SU-DHL-6 (cell line): ENCODE measurements at regions not wholly inside any gene's neighbourhood (a gene's known extent, or its start where the extent isn't known, plus 50 kb on each side); places are given as distances from the start of the nearest gene placed in this dataset.
"Not testable (repeated sequence)": the region's sequence is repeated elsewhere in the genome, so short reads cannot be mapped to it uniquely, and the experiment has no call there.

Experiments
- CTCF ChIP-seq: fragments of 200-600 bp; sonication (generic); IDR thresholded peaks from one replicate; pipeline ENCODE4 v1.5.1; 2017; ENCODE audit warnings: antibody characterized with exemption, mild to moderate bottlenecking, low read length, moderate library complexity; ENCODE audit not compliant: insufficient read depth, poor library complexity, severe bottlenecking
- EZH2phosphoT487 ChIP-seq: fragments of 200-600 bp; sonication (generic), shearing (Covaris generic); conservative IDR thresholded peaks from 2 replicates; pipeline ENCODE4 v1.6.1; 2018; ENCODE audit warnings: mild to moderate bottlenecking, antibody characterized with exemption, low read length, moderate library complexity, mixed read lengths

GRCh38 chr3:91466517-91466916 is 2359.1 kb downstream of the EPHA3 start:
- TF ChIP-seq CTCF, EZH2phosphoT487: not testable (repeated sequence)
